Heart left ventricle (tissue), 16 donors: ENCODE measurements at regions not wholly inside any gene's neighbourhood (a gene's known extent, or its start where the extent isn't known, plus 50 kb on each side); places are given as distances from the start of the nearest gene placed in this dataset.

ENCODE experiments used
- ATAC-seq, 4 donors: fragments of 200-7000 bp; cut with Tn5 transposase; one replicate each; pipeline ENCODE4 v1.9.1; 2020 to 2022; ENCODE audit warnings: moderate library complexity in 4 of 4, mild to moderate bottlenecking in 3 of 4, moderate number of reproducible peaks in 1 of 4
- DNase-seq, 5 donors: peaks; one replicate each; pipeline ENCODE4 v3.0.0-alpha.2; 2020
- H3K27ac ChIP-seq, 12 donors: fragments of 200-600 bp; sonication (generic) in 4 of 12; one replicate each; pipeline versions ENCODE4 v1.5.0 to v1.8.0; 2016 to 2022; ENCODE audit warnings: mild to moderate bottlenecking in 2 of 12
- H3K27me3 ChIP-seq, 9 donors: fragments of 200-600 bp; sonication (generic) in 2 of 9; one replicate each; pipeline versions ENCODE4 v1.5.1 to v1.8.0; 2016 to 2022; ENCODE audit warnings: mild to moderate bottlenecking in 3 of 9
- H3K36me3 ChIP-seq, 9 donors: fragments of 200-600 bp; sonication (generic) in 2 of 9; one replicate each; pipeline versions ENCODE4 v1.5.0 to v1.8.0; 2018 to 2022; ENCODE audit warnings: mild to moderate bottlenecking in 2 of 9
- H3K4me1 ChIP-seq, 12 donors: fragments of 200-600 bp; sonication (generic) in 4 of 12; one replicate each; pipeline versions ENCODE4 v1.5.0 to v1.8.0; 2016 to 2022; ENCODE audit warnings: mild to moderate bottlenecking in 3 of 12
- H3K4me3 ChIP-seq, 12 donors: fragments of 200-600 bp; sonication (generic) in 4 of 12; one replicate each; pipeline versions ENCODE4 v1.5.0 to v1.8.0; 2017 to 2022; ENCODE audit warnings: mild to moderate bottlenecking in 9 of 12, moderate library complexity in 4 of 12
- H3K9me3 ChIP-seq, 12 donors: fragments of 200-600 bp; sonication (generic) in 4 of 12; one replicate each; pipeline versions ENCODE4 v1.5.0 to v1.8.0; 2016 to 2022; ENCODE audit warnings: mild to moderate bottlenecking in 1 of 12
- CTCF ChIP-seq, 12 donors: fragments of 200-600 bp; sonication (generic) in 4 of 12; IDR thresholded peaks; one replicate each; pipeline versions ENCODE4 v1.5.0 to v1.8.0; 2018 to 2022; ENCODE audit warnings: antibody characterized with exemption in 12 of 12, mild to moderate bottlenecking in 5 of 12
- POLR2A ChIP-seq, 2 donors: fragments of 450-650 bp; IDR thresholded peaks; one replicate each; pipeline ENCODE4 v1.6.1; 2017; ENCODE audit warnings: antibody characterized with exemption in 2 of 2, mild to moderate bottlenecking in 2 of 2, moderate library complexity in 2 of 2
- WGBS, 4 donors: extraction: QIAGEN DNeasy Blood & Tissue Kit in 2 of 4; methylation state at CpG; one replicate each; pipeline versions ENCODE4 v1.1.5 to v1.1.7; 2013 to 2018; 5-methylcytosine and 5-hydroxymethylcytosine counted together
- intact Hi-C, 10 donors: fragments of 100-400 bp; cut with DNase I; formaldehyde crosslinking; loops; one replicate each; pipeline versions ENCODE4 v1.11.1 to v1.14.2; 2022
- donor health status: ischemic (EF 13 %, LVEDD 7.1; RV severe dilation, severe dysfunction).
- donor health status: healthy with polysubstance abuse.
- donor health status: DM: no; HTN: yes; CAD: no.
- donor health status: DM: no; HTN: no; CAD: no.
- donor health status: ischemic (EF 25% LVEDD 6.9; RV normal size, moderate dysfunction).
- donor health status: ischemic (EF 25% LVEDD 5.7; RV mildly dilated, moderate dysfunction).
- donor health status: healthy.
- donor health status: DM: yes; HTN: yes; CAD: no.
- donor health status: ischemic (EF 35%, LVEDD 5.7; RV mildly dilated, moderate dysfunction).
- donor health status: nonischemic (EF 11% LVEDD 7.7; RV severe dilation, severe dysfunction).
- donor health status: DM: yes; HTN: yes; CAD: no.
- donor health status: PGD.
- donor health status: ischemic (EF 29% LVEDD 5.4; RV normal size, mild dysfunction).
- donor health status: nonischemic (EF 23%, LVEDD 6.1; RV moderate dilation, normal function).

GRCh38 chr10:113414543-113414942, 138.3 kb upstream of the HABP2 start:
- Histone ChIP-seq H3K36me3 (no peaks in the 10 kb centered on the region), H3K9me3 (peaks cover 0 to 8% (median 2%) of the 10 kb centered on the region in 12 donors), H3K27ac (no peak overlapping the region), H3K4me1 (no peaks in the 10 kb centered on the region), H3K4me3 (no peak overlapping the region), H3K27me3 (peaks cover 0 to 3% (median 0%) of the 10 kb centered on the region in 9 donors)
- TF ChIP-seq CTCF (IDR thresholded peaks at IDR 0.05) (no peak), POLR2A (IDR thresholded peaks at IDR 0.05) (no peak)
- DNase-seq (no peak), ATAC-seq (no peak)
- intact Hi-C loops, result no loop called here

- Histone ChIP-seq H3K36me3 (no peaks in the 10 kb centered on the region), H3K4me1 (no peaks in the 10 kb centered on the region), H3K4me3 (no peak overlapping the region), H3K27me3 (peaks cover 0 to 3% (median 0%) of the 10 kb centered on the region in 9 donors), H3K9me3 (peaks cover 0 to 15% (median 9%) of the 10 kb centered on the region in 12 donors), H3K27ac (peak overlapping the region in 1 of 12 donors; percentile 13)
- intact Hi-C loops, result no loop called here
- 48 to 71% (median 60%) methylated on average over 3 of the region's 3 CpGs for WGBS, 4 donors
- ATAC-seq (peak in 1 of 4 donors; percentile 69), DNase-seq (peak in 1 of 5 donors; percentile 33)
- TF ChIP-seq POLR2A (IDR thresholded peaks at IDR 0.05) (no peak), CTCF (IDR thresholded peaks at IDR 0.05) (no peak)
Observed at GRCh38 chr10:113415246-113415645, 137.6 kb upstream of the HABP2 start.

GRCh38 chr10:113420057-113420732, 132.7 kb upstream of the HABP2 start:
- 66 to 83% (median 73%) methylated on average over 2 of the region's 2 CpGs for WGBS, 4 donors
- peaks cover 0 to 7% (median under 1%) of the 10 kb centered on the region in 12 donors for H3K4me1 ChIP-seq
- no peak for ATAC-seq

More at GRCh38 chr10:113420057-113420732, 132.7 kb upstream of the HABP2 start:
- no peak for TF ChIP-seq CTCF (IDR thresholded peaks at IDR 0.05)
- no peak for TF ChIP-seq POLR2A (IDR thresholded peaks at IDR 0.05)
- intact Hi-C loops, result no loop called here
- peaks cover 0 to 20% (median 14%) of the 10 kb centered on the region in 12 donors for H3K9me3 ChIP-seq
- H3K4me3 ChIP-seq, result no peak overlapping the region
- H3K36me3 ChIP-seq, result no peaks in the 10 kb centered on the region
- DNase-seq, result no peak
- peaks cover 0 to 6% (median 0%) of the 10 kb centered on the region in 9 donors for H3K27me3 ChIP-seq
- no peak overlapping the region for H3K27ac ChIP-seq
